ENCODE measurements at regions not wholly inside any gene's neighbourhood (a gene's known extent, or its start where the extent isn't known, plus 50 kb on each side); places are given as distances from the start of the nearest gene placed in this dataset.

- peak; percentile 52 for DNase-seq
Observed at GRCh38 chr12:16136219-16136988, 141.1 kb downstream of the SLC15A5 start.

GRCh38 chr12:16135323-16135722 is 142.2 kb downstream of the SLC15A5 start:
- no peak for DNase-seq

GRCh38 chr12:16130343-16130742 is 147.1 kb downstream of the SLC15A5 start:
- DNase-seq: peak; percentile 52

- DNase-seq: no peak
Observed at GRCh38 chr12:16121953-16122352, 155.5 kb downstream of the SLC15A5 start.

GRCh38 chr12:16119618-16120415 is 157.7 kb downstream of the SLC15A5 start:
- peak; percentile 18 for DNase-seq

- DNase-seq: peak; percentile 5
Observed at GRCh38 chr12:16118586-16118985, 158.9 kb downstream of the SLC15A5 start.

GRCh38 chr12:16112612-16113560 is 164.6 kb downstream of the SLC15A5 start:
- DNase-seq: peak; percentile 96

GRCh38 chr12:16112130-16112529 is 165.4 kb downstream of the SLC15A5 start:
- peak; percentile 53 for DNase-seq

- DNase-seq: no peak
Observed at GRCh38 chr12:16110596-16110995, 166.9 kb downstream of the SLC15A5 start.

GRCh38 chr12:16103851-16104250 is 173.6 kb downstream of the SLC15A5 start:
- DNase-seq: no peak

GRCh38 chr12:16100206-16100605 is 177.3 kb downstream of the SLC15A5 start:
- no peak for DNase-seq

- no peak for DNase-seq
Observed at GRCh38 chr12:16096273-16096849, 181.1 kb downstream of the SLC15A5 start.

GRCh38 chr12:16095531-16096110 is 181.9 kb downstream of the SLC15A5 start:
- no peak for DNase-seq

- DNase-seq: no peak
Observed at GRCh38 chr12:16094437-16094836, 183.0 kb downstream of the SLC15A5 start.

GRCh38 chr12:16093825-16094224 is 182.7 kb downstream of the DERA start:
- no peak for DNase-seq

GRCh38 chr12:16090974-16091373 is 179.8 kb downstream of the DERA start:
- DNase-seq: no peak

- no peak for DNase-seq
Observed at GRCh38 chr12:16088421-16088820, 177.3 kb downstream of the DERA start.
